HUES6 (cell line): ENCODE measurements at regions not wholly inside any gene's neighbourhood (a gene's known extent, or its start where the extent isn't known, plus 50 kb on each side); places are given as distances from the start of the nearest gene placed in this dataset.

ENCODE experiments used
- H3K27ac ChIP-seq: 2 replicates; pipeline ENCODE4 v1.7.0; 2013; ENCODE audit warnings: low read depth, mild to moderate bottlenecking, low read length, inconsistent platforms
- H3K27me3 ChIP-seq: 2 replicates; pipeline ENCODE4 v1.6.1; 2013; ENCODE audit warnings: low read length; ENCODE audit not compliant: control insufficient read depth, insufficient read depth
- H3K36me3 ChIP-seq: 2 replicates; pipeline ENCODE4 v1.6.1; 2013; ENCODE audit warnings: low read length; ENCODE audit not compliant: control insufficient read depth, insufficient read depth
- H3K4me1 ChIP-seq: 2 replicates; pipeline ENCODE4 v1.6.1; 2013; ENCODE audit warnings: low read length; ENCODE audit not compliant: control insufficient read depth, insufficient read depth
- H3K4me3 ChIP-seq: 2 replicates; pipeline ENCODE4 v1.5.1; 2013; ENCODE audit warnings: low read depth, low read length
- H3K9ac ChIP-seq: one replicate; pipeline ENCODE4 v1.6.1; 2013; ENCODE audit warnings: mild to moderate bottlenecking, low read length
- H3K9me3 ChIP-seq: 2 replicates; pipeline ENCODE4 v1.6.1; 2013; ENCODE audit warnings: low read depth, low read length; ENCODE audit not compliant: control insufficient read depth, insufficient read depth

GRCh38 chr4:54898656-54899340, 226.6 kb downstream of the KDR start:
- Histone ChIP-seq H3K9ac (no peak overlapping the region), H3K4me1 (no peaks in the 10 kb centered on the region), H3K36me3 (no peaks in the 10 kb centered on the region), H3K4me3 (no peak overlapping the region), H3K27me3 (no peaks in the 10 kb centered on the region), H3K9me3 (no peaks in the 10 kb centered on the region), H3K27ac (no peak overlapping the region)

- no peaks in the 10 kb centered on the region for H3K27me3 ChIP-seq
- no peak overlapping the region for H3K27ac ChIP-seq
- no peak overlapping the region for H3K9ac ChIP-seq
- no peaks in the 10 kb centered on the region for H3K36me3 ChIP-seq
- no peaks in the 10 kb centered on the region for H3K4me1 ChIP-seq
- H3K9me3 ChIP-seq: no peaks in the 10 kb centered on the region
- no peak overlapping the region for H3K4me3 ChIP-seq
Observed at GRCh38 chr4:54898056-54898562, 227.3 kb downstream of the KDR start.

- Histone ChIP-seq H3K9me3 (no peaks in the 10 kb centered on the region), H3K4me1 (no peaks in the 10 kb centered on the region), H3K27me3 (no peaks in the 10 kb centered on the region), H3K4me3 (no peak overlapping the region), H3K9ac (no peak overlapping the region), H3K27ac (no peak overlapping the region), H3K36me3 (no peaks in the 10 kb centered on the region)
Observed at GRCh38 chr4:54897590-54897989, 227.8 kb downstream of the KDR start.

GRCh38 chr4:54882616-54883015, 224.9 kb downstream of the KIT start:
- no peaks in the 10 kb centered on the region for H3K27me3 ChIP-seq
- H3K4me1 ChIP-seq: no peaks in the 10 kb centered on the region
- H3K36me3 ChIP-seq: no peaks in the 10 kb centered on the region
- no peak overlapping the region for H3K9ac ChIP-seq
- H3K4me3 ChIP-seq: no peak overlapping the region
- H3K9me3 ChIP-seq: no peaks in the 10 kb centered on the region
- H3K27ac ChIP-seq: no peak overlapping the region

- Histone ChIP-seq H3K27me3 (no peaks in the 10 kb centered on the region), H3K9me3 (no peaks in the 10 kb centered on the region), H3K9ac (no peak overlapping the region), H3K27ac (no peak overlapping the region), H3K4me3 (no peak overlapping the region), H3K4me1 (no peaks in the 10 kb centered on the region), H3K36me3 (no peaks in the 10 kb centered on the region)
Observed at GRCh38 chr4:54879576-54879975, 221.8 kb downstream of the KIT start.

GRCh38 chr4:54877006-54877405, 219.2 kb downstream of the KIT start:
- Histone ChIP-seq H3K4me3 (no peak overlapping the region), H3K36me3 (no peaks in the 10 kb centered on the region), H3K4me1 (peaks cover 2% of the 10 kb centered on the region; the same call in 1 of the 2 replicates), H3K9me3 (no peaks in the 10 kb centered on the region), H3K9ac (no peak overlapping the region), H3K27ac (no peak overlapping the region), H3K27me3 (no peaks in the 10 kb centered on the region)

- Histone ChIP-seq H3K9me3 (no peaks in the 10 kb centered on the region), H3K36me3 (no peaks in the 10 kb centered on the region), H3K4me1 (peaks cover 3% of the 10 kb centered on the region; the same call in 1 of the 2 replicates), H3K27me3 (no peaks in the 10 kb centered on the region), H3K27ac (no peak overlapping the region), H3K4me3 (no peak overlapping the region), H3K9ac (no peak overlapping the region)
Observed at GRCh38 chr4:54872261-54872660, 214.5 kb downstream of the KIT start.

GRCh38 chr4:54863571-54864255, 206.0 kb downstream of the KIT start:
- no peak overlapping the region for H3K9ac ChIP-seq
- H3K9me3 ChIP-seq: no peaks in the 10 kb centered on the region
- H3K27me3 ChIP-seq: peaks cover 4% of the 10 kb centered on the region; the same call in 1 of the 2 replicates
- H3K36me3 ChIP-seq: no peaks in the 10 kb centered on the region
- H3K4me3 ChIP-seq: no peak overlapping the region
- H3K4me1 ChIP-seq: no peaks in the 10 kb centered on the region
- no peak overlapping the region for H3K27ac ChIP-seq

GRCh38 chr4:54861201-54861600, 203.4 kb downstream of the KIT start:
- Histone ChIP-seq H3K27ac (no peak overlapping the region), H3K9me3 (no peaks in the 10 kb centered on the region), H3K27me3 (peaks cover 7% of the 10 kb centered on the region; the same call in 1 of the 2 replicates), H3K36me3 (no peaks in the 10 kb centered on the region), H3K9ac (no peak overlapping the region), H3K4me3 (no peak overlapping the region), H3K4me1 (no peaks in the 10 kb centered on the region)

GRCh38 chr4:54855191-54855854, 197.6 kb downstream of the KIT start:
- H3K9me3 ChIP-seq: no peaks in the 10 kb centered on the region
- no peak overlapping the region for H3K4me3 ChIP-seq
- no peaks in the 10 kb centered on the region for H3K4me1 ChIP-seq
- no peak overlapping the region for H3K9ac ChIP-seq
- no peak overlapping the region for H3K27ac ChIP-seq
- peaks cover 7% of the 10 kb centered on the region; the same call in 1 of the 2 replicates for H3K27me3 ChIP-seq
- no peaks in the 10 kb centered on the region for H3K36me3 ChIP-seq

GRCh38 chr4:54852602-54853001, 194.8 kb downstream of the KIT start:
- Histone ChIP-seq H3K9ac (no peak overlapping the region), H3K36me3 (no peaks in the 10 kb centered on the region), H3K4me1 (no peaks in the 10 kb centered on the region), H3K27me3 (no peaks in the 10 kb centered on the region), H3K27ac (no peak overlapping the region), H3K9me3 (no peaks in the 10 kb centered on the region), H3K4me3 (no peak overlapping the region)
